HG02798 (cell line): ENCODE measurements at regions not wholly inside any gene's neighbourhood (a gene's known extent, or its start where the extent isn't known, plus 50 kb on each side); places are given as distances from the start of the nearest gene placed in this dataset.
"Not testable (repeated sequence)": the region's sequence is repeated elsewhere in the genome, so short reads cannot be mapped to it uniquely, and the experiment has no call there.

Experiments used
- ATAC-seq: cut with Tn5 transposase; IDR thresholded peaks from one replicate; pipeline ENCODE4 v1.9.1; 2021; ENCODE audit warnings: mild to moderate bottlenecking; ENCODE audit not compliant: unreplicated experiment, poor library complexity

DNA sequence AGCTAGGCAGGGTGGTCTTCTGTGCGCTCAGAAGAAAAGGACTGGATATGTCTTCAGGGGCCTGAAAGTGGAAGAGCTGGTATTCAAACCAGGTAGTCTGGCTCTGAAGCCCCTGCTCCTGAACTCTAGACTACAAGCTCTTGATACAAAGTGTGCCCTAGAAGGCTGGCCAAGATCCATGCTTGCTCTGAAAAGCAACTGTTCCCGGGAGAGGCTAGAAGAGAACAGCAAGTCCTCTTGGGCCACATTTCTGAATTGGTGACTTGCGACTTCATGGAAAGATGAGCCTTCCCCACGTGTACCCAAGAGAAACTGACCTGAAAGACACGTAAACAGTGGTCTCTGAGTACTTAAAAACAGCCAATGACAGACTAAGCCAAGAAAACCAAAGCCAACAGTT is 123.3 kb upstream of the GRIK3 start:
- ATAC-seq = no peak

DNA sequence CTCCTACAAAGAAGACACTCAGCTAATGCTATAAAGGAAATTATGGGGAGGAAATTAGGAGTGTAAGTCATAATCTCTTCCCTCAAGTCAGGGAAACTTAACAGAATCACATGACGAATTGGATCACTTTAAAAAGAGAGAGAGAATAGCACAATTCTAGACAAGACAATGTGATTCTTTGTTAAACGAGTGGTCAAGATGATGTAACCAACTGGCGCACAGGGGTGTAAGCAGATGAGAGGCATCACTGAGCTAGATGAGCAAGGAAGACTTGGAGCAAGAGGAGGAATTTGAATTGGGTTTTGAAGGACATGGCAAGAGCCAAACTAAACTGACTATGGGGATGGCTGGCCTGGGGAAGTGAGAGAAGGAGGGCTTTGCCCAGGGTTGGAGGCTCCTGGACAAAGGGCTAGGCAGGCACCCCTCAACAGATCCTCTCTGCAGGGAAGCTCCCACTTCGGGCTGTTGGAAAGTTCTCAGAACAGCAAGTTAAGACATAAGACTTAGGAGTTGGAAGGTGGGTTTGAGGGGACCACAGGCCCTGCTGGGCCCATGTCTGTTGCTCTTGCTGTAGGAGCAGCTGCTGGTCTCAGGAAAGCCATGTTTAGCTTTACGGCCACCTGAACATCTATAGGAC is 123.9 kb upstream of the GRIK3 start:
- ATAC-seq = no peak

DNA sequence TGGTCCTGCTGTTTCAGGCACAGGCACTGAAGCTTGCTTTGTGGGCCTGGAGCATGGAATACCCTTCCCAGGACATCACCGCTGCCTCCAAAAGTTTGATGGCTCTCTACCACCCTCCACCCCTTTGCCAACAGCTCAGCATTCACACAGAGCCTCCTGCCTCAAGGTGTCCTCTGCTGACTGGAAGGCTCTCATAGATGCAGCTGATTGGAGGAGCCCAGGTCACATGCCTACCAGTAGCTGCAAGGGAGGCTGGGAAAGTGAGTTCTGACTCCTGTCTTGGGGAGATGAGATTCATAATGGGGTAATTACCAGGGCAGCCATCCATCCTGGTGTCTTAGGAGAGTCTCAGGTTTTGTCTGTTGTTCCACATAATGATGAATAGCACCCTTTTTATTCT is 124.8 kb upstream of the GRIK3 start:
- ATAC-seq = no peak

DNA sequence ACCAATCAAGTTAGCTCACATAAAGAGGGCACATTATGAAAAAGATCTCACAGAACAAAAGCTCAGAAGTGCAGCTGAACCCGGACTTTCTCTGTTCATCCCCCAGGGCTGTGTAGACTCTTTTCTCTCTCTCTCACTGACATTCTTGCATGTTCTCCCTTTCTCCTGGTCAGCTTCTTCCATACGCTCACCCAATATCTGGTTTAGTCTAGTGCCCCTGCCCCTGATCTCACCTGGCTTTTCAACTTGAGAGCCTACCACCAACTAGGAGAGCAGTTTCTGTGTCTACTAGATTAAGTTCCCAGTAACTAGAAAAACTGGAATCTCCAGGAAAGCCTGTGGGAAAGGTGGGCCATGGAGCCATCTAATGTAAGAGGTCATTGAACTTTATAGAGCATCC is 126.9 kb upstream of the GRIK3 start:
- no peak for ATAC-seq

DNA sequence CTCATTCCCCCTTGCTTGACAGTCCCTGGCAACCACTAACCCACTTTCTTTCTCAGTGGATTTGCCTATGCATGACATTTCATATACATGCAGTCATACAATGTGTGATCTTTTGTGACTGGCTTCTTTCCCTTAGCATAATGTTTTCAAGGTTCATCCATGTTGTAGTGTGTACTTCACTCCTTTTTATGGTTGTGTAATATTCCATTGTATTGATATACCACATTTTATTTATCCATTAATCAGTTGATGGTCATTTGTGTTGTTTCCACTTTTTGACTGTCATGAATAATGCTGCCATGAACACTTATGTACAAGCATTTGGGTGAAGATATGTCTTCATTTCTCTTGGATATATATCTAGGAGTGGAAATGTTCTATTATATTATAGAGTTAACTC is 127.7 kb upstream of the GRIK3 start:
- no peak for ATAC-seq

DNA sequence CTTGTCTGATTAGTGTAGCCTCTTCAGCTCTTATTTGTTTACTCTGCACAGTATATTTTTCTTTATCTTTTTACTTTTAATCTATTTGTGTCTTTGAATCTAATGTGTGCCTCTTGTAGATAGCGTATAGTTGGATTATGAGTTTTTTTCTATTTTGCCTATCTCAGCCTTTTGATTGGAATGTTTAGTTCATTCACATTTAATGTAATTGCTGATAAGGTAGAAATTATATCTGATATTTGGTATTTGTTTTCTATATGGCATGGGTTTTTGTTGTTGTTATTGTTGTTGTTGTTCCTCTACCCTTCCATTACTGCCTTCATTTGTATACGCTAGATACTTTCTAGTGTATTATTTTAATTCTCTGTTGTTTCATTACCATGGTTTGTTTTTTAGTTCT is 131.7 kb upstream of the GRIK3 start:
- ATAC-seq = no peak

DNA sequence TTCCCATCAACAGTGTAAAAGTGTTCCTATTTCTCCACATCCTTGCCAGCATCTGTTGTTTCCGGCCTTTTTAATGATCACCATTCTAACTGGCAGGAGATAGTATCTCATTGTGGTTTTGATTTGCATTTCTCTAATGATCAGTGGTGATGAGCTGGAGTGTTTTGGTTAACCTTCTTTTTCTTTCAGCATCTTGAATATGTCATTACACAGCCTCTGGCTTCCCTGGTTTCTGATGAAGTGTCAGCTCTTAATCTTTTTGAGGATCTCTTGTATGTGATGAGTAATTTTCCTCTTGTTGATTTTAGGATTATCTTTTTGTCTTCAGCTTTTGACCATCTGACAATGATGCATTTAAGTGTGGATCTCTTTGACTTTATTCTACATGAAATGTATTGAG is 133.2 kb upstream of the GRIK3 start:
- ATAC-seq = no peak

DNA sequence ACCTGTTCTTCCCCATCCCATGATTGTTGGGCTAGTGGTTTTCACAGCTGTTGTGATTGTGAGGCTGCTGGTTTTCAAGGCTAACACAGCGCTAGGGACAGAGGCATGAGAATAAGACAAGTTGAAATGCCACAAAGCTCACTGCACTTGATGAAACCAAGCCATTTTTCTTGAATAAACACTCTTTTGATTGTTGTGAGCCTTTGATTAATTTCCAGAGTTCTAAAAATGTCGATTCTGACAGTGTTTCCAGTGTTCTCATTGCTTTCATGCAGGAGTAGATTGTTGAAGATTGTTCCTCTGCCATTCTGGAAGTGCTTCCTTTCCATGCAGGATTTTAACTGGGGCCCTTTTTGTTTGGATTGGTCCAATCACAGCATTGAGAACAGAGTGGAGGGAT is 134.9 kb upstream of the GRIK3 start:
- no peak for ATAC-seq

DNA sequence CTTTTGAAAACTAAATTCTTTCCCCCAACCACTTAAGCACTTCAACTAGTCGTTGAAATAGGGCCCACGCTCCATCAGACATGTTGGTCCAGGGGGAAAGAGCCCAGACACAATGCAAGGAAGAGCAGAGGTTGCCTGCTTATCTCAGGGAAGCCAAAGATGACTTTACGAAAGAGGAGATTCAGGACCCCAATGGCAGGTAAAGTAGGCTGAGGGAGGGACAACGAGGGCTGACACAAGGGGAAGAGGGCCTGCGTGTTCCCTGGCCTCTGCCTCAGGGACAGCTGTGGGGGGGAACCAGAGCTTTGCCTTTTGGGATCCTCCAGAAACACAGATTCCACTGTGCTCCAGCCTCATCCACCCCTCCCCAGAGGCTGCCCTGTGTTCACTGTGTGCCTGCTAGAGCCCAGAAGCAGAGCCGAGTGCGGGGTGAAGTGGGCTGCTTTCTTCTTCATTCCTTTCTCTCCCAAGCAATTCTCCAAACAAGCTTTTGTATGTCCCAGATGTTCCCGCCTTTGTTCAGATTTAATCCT is 135.5 kb upstream of the GRIK3 start:
- no peak for ATAC-seq

DNA sequence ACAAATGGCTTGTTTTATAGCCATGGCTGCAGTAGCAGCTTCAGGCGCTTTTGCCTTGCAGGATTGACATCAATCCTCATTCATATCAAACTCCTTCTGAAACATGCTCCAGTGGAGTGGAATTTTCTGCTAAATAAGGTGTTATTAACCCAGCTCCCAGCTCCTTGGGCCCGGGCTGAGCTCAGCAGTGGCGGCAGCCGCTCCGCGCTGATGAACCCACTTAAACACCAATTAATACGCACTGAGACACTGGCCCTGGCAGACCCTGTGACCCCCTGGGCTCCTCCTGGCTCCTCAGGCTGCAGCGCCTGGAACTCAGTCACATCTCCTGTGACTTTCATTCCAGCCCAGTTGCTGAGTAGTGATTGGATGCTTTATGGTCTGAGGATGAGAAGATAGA is 137.4 kb upstream of the GRIK3 start:
- ATAC-seq = no peak

DNA sequence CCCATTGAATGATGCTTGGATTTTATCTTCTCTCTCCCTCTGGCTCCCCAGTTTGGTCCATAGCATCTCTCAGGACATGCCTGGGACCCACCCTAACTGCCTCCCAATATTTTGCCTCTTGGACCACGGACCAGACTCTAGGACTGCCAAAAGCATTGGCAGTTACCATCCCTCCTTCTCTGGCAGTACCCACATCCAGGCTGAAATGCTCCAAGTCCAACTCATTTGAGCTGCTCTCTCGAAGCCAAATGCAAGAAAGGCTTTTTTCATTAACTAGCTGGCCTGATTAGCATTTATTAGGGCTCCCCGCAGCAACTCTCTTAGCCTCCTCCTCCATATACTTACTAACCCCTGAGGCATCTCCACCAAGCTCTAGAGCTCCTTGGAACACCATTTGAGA is 140.0 kb upstream of the GRIK3 start:
- no peak for ATAC-seq

DNA sequence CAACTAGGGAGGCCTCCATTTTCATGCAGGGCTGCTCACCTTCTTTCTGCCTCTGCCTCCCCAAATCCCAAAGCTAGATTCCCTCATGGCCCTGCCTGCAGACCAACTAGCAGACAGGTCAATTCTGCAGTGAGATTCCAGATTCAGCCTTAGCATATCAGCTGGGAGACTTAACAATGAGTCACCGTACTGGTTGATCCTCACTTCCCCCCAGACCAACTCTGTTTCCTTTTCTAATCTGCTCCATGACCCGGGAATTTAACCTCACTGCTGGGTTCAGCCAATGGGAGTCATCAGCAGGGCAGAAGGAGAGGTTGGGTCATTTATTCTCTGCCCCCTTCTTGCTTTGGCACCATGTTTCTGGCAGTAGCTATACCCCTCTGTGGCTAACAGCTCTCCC is 140.6 kb upstream of the GRIK3 start:
- no peak for ATAC-seq

DNA sequence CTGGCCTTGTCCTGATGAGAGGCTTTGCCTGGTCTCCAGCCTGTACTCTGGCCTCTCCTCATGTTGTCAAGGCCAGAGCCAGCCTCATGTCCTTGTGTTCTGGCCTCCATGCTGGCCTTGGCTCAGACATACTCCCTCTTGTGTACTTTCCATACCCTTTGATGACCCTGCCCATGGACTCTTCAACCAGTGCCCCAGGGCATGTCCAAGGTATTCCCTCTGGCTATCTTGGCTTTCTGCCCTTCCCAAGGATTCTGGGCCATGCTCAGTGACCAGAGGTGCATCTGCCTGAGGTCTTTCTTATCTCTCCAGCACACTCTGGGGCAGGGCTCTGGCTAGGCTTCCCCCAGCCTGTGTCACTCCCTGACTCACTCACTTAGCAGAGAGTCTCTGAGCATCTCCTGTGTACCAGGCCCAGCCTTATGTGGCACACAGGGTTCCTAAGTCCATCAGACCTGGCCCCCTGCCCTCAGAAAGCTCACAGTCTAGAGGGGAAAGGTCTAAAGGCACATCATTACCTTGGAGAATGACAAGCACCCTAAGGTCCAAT is 141.4 kb upstream of the GRIK3 start:
- ATAC-seq = no peak

DNA sequence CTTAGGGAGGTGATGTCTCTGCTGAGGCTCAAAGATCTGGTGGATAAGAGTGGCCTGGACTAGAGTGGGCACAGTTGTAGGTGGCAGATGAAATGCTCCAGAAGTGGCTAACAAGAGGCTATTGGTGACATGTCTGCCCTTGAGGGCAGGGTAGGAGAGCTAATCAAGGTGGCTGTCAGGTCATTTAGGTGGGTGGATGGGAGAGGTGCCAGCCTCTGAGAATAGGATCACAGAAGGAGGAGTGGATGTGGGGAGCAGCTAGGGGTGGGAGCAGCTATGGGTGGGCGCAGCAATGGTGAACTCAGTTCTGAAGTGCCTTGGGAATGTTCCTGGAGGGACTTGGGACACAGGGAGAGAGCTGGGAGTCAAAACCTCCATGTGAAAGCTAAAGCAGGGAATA is 142.0 kb upstream of the GRIK3 start:
- no peak for ATAC-seq

DNA sequence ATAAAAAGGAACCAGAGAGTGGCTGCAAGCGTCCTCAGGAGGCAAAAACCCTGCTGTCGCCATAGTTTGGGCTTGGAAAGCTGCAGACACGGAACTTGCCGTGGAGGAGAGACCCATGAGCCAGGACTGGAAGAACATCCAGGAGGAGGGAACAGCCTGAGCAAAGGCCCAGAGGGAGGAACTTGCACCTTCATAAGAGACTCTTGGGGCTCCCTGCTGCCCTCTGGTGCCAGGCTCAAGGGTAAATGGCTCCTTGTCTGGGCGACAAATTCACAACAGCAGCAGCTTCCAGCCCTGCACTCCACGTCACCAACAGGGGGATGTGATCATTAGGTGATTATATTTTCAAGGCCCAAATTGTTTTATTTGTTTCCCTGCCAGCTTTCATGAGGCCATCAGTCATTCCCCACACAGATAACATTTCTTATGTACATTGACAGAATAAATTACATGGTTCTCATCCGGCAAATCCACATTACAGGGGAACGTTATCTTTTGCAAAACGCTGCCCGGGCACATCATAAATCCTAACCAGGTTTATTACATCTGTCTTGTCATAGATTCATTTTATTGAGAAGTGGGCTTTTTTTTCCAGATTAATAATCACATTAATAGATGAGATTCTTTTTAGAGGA is 143.0 kb upstream of the GRIK3 start:
- no peak for ATAC-seq

DNA sequence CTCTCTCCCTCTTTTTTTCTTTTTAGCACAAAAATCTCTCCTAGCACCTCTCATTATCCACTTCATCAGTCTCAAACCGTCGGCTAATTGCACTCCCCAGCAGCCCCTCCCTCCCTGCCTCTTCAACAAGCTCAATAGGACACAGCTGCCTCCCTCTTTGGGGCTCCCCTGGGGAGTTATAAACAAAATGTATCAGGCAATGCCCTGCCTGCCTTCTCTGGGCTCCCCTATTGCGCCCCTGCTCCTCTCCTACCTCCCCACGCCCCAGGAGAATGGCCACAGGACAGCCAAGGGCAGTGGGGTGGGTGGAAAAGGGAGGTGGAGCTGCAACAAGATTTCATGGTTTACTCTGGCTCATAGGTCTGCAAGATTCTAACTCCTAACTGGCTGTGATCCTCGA is 147.1 kb upstream of the GRIK3 start:
- ATAC-seq = no peak

DNA sequence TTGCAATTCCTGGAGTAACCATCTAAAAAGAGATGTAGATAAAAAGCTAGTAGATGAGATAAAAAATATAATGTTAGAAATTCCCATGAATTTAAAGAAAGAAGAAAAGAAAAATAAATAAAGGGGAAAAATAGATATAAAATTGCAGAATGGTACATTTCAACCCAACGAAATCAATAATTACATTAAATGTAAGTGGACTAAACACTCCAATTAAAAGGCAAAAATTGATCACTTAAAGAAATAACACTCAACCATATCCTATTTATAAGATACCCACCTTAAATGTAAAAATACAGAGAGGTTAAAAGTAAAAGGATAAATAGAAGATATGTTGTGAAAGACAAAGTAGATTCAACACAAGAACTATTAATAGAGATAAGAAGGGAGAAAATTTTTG is 150.5 kb upstream of the GRIK3 start:
- no peak for ATAC-seq

DNA sequence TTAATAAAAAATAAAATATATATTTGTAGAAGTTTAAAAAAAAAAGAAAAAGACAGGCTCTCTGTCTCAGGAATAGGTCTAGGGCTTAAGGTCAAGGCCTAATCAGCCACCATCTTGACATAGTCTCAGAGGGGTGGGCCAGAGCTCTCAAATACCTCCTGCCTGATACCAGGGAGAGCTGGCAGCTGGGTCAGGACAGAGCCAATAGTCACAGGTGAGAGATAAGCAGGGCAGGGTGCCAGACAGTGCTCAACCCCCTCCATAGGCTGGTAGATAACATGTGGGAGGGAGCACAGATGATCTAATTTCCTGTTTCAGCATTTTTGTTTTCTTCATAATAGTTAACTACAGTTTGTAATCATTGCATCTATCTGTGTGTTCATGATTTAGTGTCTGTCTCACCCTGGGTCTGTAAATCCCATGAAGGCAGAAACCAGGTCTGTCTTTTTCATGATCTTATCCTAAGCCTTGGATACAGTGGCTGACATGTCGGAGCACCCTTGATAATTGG is 152.0 kb upstream of the GRIK3 start:
- no peak for ATAC-seq

DNA sequence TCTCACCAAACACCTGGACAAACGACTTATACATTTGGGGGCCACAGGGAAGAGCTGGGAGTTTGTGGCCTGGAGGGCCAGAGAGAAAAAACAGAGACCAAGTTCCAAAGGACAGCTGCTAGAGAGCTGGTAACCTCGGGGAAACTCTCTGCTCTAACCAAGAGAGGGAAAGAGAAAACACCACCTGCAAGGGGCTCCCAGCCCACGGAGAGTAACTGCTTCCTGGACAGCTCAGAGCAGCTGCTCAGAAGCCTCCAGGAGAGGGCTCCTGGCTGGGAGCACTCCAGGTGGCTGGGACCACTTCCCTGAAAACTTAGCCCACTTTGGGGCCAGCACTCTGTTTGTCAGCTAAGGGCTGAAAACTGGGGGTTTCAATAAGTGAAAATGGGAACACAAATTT is 154.8 kb upstream of the GRIK3 start:
- no peak for ATAC-seq

DNA sequence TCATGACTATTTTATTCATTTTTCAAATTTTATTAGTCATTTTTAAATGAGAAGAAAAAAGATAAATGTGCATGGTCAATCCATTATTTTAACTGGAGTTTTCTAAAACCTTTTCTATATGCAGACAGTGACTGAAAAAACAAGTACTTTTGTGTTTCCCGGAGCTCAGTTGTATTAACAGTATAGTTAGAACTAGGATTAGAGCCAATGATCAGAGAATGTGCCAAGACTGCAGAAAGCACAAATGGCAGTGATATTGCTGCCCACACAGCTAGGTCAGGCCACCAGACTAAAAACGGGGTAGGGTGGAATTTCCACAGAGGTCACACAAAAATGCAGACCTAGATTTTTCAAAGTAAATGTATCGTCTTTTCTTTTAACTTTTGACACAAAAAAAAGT is 163.1 kb upstream of the GRIK3 start:
- no peak for ATAC-seq

DNA sequence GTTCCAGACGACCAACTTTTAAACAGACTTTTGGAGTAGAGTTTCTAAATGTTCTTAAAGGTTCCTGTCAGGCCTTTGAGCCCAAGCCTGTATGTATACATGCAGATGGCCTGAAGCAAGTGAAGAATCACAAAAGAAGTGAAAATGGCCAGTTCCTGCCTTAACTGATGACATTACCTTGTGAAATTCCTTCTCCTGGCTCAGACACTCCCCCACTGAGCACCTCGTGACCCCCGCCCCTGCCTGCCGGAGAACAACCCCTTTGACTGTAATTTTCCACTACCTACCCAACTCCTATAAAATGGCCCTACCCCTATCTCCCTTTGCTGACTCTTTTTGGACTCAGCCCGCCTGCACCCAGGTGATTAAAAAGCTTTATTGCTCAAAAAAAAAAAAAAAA is 180.0 kb upstream of the GRIK3 start:
- not testable (repeated sequence) for ATAC-seq

DNA sequence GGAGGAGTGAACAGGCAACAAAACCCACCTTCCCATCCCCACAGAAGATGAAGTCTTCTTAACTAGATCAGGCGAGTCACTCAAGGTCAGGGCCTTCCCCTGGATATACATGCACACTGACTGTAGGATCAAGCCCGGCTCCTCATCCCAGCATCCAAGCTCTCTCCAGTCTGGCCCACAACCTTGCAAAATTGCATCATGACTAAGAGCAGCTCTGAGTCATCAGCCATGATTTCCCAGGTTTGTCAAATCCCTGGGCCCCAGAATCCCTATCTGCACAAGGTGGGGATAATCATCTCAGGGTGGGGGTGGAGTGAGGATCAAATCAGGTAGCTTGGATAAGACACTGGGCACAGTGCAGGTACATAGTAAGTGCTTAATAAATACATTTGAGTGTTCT is 199.3 kb upstream of the GRIK3 start:
- ATAC-seq = no peak
